Upper lobe of left lung (tissue), 6 donors: ENCODE measurements at regions not wholly inside any gene's neighbourhood (a gene's known extent, or its start where the extent isn't known, plus 50 kb on each side); places are given as distances from the start of the nearest gene placed in this dataset.

Experiments used
- ATAC-seq, 2 donors: fragments of 200-7000 bp; cut with Tn5 transposase; one replicate each; pipeline ENCODE4 v1.9.1; 2022; ENCODE audit warnings: mild to moderate bottlenecking in 2 of 2, moderate library complexity in 2 of 2; ENCODE audit not compliant: low FRiP score in 2 of 2
- DNase-seq, 2 donors: peaks; one replicate each; pipeline ENCODE4 v3.0.0-alpha.2; 2019 to 2020
- H3K27ac ChIP-seq, 4 donors: fragments of 200-600 bp; sonication (generic); one replicate each; pipeline ENCODE4 v1.5.1; 2016 to 2019
- H3K27me3 ChIP-seq, 4 donors: fragments of 200-600 bp; sonication (generic); one replicate each; pipeline ENCODE4 v1.5.1; 2017 to 2019
- H3K36me3 ChIP-seq, 4 donors: fragments of 200-600 bp; sonication (generic); one replicate each; pipeline ENCODE4 v1.5.1; 2016 to 2019
- H3K4me1 ChIP-seq, 4 donors: fragments of 200-600 bp; sonication (generic); one replicate each; pipeline ENCODE4 v1.5.1; 2018 to 2019
- H3K4me3 ChIP-seq, 4 donors: fragments of 200-600 bp; sonication (generic); one replicate each; pipeline ENCODE4 v1.5.1; 2017 to 2019; ENCODE audit warnings: mild to moderate bottlenecking in 2 of 4, moderate library complexity in 1 of 4
- H3K9me3 ChIP-seq, 4 donors: fragments of 200-600 bp; sonication (generic); one replicate each; pipeline ENCODE4 v1.5.1; 2018 to 2019
- CTCF ChIP-seq, 6 experiments: fragments of 450-650 bp in 4 of 6; fragments of 200-600 bp in 2 of 6; sonication (generic) in 2 of 6; IDR thresholded peaks; one replicate each; pipeline ENCODE4 v1.5.1; 2016 to 2019; ENCODE audit warnings: antibody characterized with exemption in 6 of 6
- EP300 ChIP-seq, 4 donors: sonication (generic); formaldehyde crosslinking; IDR thresholded peaks; one replicate each; pipeline ENCODE4 v1.5.1; 2017; ENCODE audit warnings: antibody characterized with exemption in 4 of 4, control low read depth in 2 of 4
- POLR2A ChIP-seq, 4 donors: fragments of 450-650 bp; IDR thresholded peaks; one replicate each; pipeline ENCODE4 v1.5.1; 2016 to 2017; ENCODE audit warnings: antibody characterized with exemption in 4 of 4, mild to moderate bottlenecking in 2 of 4
- POLR2AphosphoS5 ChIP-seq, 2 donors: sonication (generic); formaldehyde crosslinking; IDR thresholded peaks; one replicate each; pipeline ENCODE4 v1.5.1; 2017; ENCODE audit warnings: antibody characterized with exemption in 2 of 2
- WGBS, 2 donors: methylation state at CpG; one replicate each; pipeline ENCODE4 v1.1.5; 2017 to 2018; 5-methylcytosine and 5-hydroxymethylcytosine counted together
- donor health status: DM: no; HTN: no; CAD: no; lungs with moderate emphysema.
- donor health status: DM: no; HTN: yes; CAD: no; lungs with severe emphysema.

- TF ChIP-seq EP300 (IDR thresholded peaks at IDR 0.05) = no peak
- TF ChIP-seq POLR2AphosphoS5 (IDR thresholded peaks at IDR 0.05) = no peak
- TF ChIP-seq POLR2A (IDR thresholded peaks at IDR 0.05) = no peak
- TF ChIP-seq CTCF (IDR thresholded peaks at IDR 0.05) = no peak
- Histone ChIP-seq H3K27ac (no peak overlapping the region), H3K4me1 (no peaks in the 10 kb centered on the region), H3K27me3 (no peaks in the 10 kb centered on the region), H3K4me3 (no peak overlapping the region), H3K36me3 (no peaks in the 10 kb centered on the region), H3K9me3 (no peaks in the 10 kb centered on the region)
- ATAC-seq (no peak), DNase-seq (no peak)
- 67 to 72% methylated on average over 1 of the region's 1 CpG for WGBS, 2 donors
These were observed 71.3 kb upstream of the ENOX2 start for GRCh38 chrX:130974323-130974722.

DNA sequence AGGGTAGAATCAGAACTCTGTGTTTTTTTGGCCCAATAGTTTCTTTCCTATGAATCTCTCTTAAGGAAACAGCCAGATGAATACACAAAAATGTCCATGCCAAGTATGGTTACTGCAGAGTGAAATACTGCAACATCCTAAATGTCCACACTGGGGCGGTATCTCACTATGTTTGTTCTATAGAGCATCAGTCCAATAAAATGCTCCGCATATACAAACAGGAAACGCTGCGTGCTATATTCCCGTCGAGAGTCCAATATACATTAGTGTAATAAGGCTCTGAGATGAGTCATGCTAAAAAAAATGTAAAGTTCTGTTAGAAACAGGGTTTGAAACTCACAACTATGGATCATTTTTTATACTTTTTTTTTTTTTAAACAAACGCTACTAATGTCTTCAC, 72.9 kb upstream of the ENOX2 start:
- DNase-seq (no peak), ATAC-seq (no peak)
- no peaks in the 10 kb centered on the region for H3K9me3 ChIP-seq
- H3K27ac ChIP-seq = no peak overlapping the region
- WGBS, 2 donors = 8 to 14% methylated on average over 6 to 7 of the region's 7 CpGs
- TF ChIP-seq CTCF (IDR thresholded peaks at IDR 0.05) (peak in 4 of 6 experiments; percentile 19 to 42 (median 26)), POLR2AphosphoS5 (IDR thresholded peaks at IDR 0.05) (no peak)
- H3K27me3 ChIP-seq = no peaks in the 10 kb centered on the region
- no peaks in the 10 kb centered on the region for H3K4me1 ChIP-seq
- H3K36me3 ChIP-seq = no peaks in the 10 kb centered on the region
- no peak overlapping the region for H3K4me3 ChIP-seq

DNA sequence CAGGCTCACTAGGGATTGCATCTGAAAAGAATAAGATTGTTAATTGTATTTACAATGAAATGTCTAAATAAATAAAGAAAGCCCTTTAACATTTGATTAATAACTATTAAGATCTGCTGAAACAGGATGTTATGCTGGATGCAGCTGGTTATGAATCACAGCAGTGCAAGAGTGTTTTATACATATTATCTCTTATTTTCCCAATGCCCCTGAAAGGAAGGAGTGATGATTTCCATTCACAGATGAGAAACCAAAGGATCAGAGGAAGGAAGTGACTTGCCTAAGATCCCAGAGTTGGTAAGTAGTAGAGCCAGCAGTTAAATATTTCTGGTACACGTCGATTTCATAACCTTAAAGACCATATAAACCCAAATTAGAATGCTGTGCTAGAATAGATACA, 76.3 kb upstream of the ARHGAP36 start:
- no peak for TF ChIP-seq EP300 (IDR thresholded peaks at IDR 0.05)
- TF ChIP-seq POLR2A (IDR thresholded peaks at IDR 0.05) = no peak
- no peak for TF ChIP-seq CTCF (IDR thresholded peaks at IDR 0.05)
- no peak for TF ChIP-seq POLR2AphosphoS5 (IDR thresholded peaks at IDR 0.05)
- WGBS, 2 donors = 54 to 68% methylated on average over 2 of the region's 2 CpGs
- no peaks in the 10 kb centered on the region for H3K9me3 ChIP-seq
- DNase-seq = no peak
- no peaks in the 10 kb centered on the region for H3K4me1 ChIP-seq
- no peak for ATAC-seq
- H3K27ac ChIP-seq = no peak overlapping the region
- H3K27me3 ChIP-seq = no peaks in the 10 kb centered on the region
- no peak overlapping the region for H3K4me3 ChIP-seq
- no peaks in the 10 kb centered on the region for H3K36me3 ChIP-seq

GRCh38 chrX:130984782-130985181, 73.4 kb upstream of the ARHGAP36 start:
- WGBS, 2 donors = 28 to 61% methylated on average over 3 to 4 of the region's 4 CpGs
- Histone ChIP-seq H3K27ac (no peak overlapping the region), H3K36me3 (no peaks in the 10 kb centered on the region), H3K4me1 (no peaks in the 10 kb centered on the region), H3K9me3 (no peaks in the 10 kb centered on the region), H3K27me3 (no peaks in the 10 kb centered on the region), H3K4me3 (no peak overlapping the region)
- DNase-seq (no peak), ATAC-seq (no peak)
- TF ChIP-seq POLR2A (IDR thresholded peaks at IDR 0.05) = no peak

- H3K27ac ChIP-seq = no peak overlapping the region
- H3K36me3 ChIP-seq = no peaks in the 10 kb centered on the region
- H3K4me3 ChIP-seq = no peak overlapping the region
- ATAC-seq (no peak), DNase-seq (no peak)
- TF ChIP-seq EP300 (IDR thresholded peaks at IDR 0.05) (no peak), CTCF (IDR thresholded peaks at IDR 0.05) (no peak), POLR2A (IDR thresholded peaks at IDR 0.05) (no peak), POLR2AphosphoS5 (IDR thresholded peaks at IDR 0.05) (no peak)
- 76 to 89% methylated on average over 4 of the region's 4 CpGs for WGBS, 2 donors
- no peaks in the 10 kb centered on the region for H3K27me3 ChIP-seq
- H3K4me1 ChIP-seq = no peaks in the 10 kb centered on the region
- H3K9me3 ChIP-seq = no peaks in the 10 kb centered on the region
These were observed 70.9 kb upstream of the ARHGAP36 start for GRCh38 chrX:130987241-130987640.
